ENCODE measurements at regions not wholly inside any gene's neighbourhood (a gene's known extent, or its start where the extent isn't known, plus 50 kb on each side); places are given as distances from the start of the nearest gene placed in this dataset.
"Not testable (repeated sequence)": the region's sequence is repeated elsewhere in the genome, so short reads cannot be mapped to it uniquely, and the experiment has no call there.

GRCh38 chr17:33574942-33575445 is 281.9 kb upstream of the ASIC2 start:
- no peak for DNase-seq

- DNase-seq = not testable (repeated sequence)
Measured at GRCh38 chr17:33579740-33580139, 286.6 kb upstream of the ASIC2 start.

GRCh38 chr17:33580215-33580614 is 287.1 kb upstream of the ASIC2 start:
- DNase-seq = no peak

GRCh38 chr17:33582661-33583060 is 289.6 kb upstream of the ASIC2 start:
- no peak for DNase-seq

- DNase-seq = no peak
Measured at GRCh38 chr17:33583518-33584417, 290.7 kb upstream of the ASIC2 start.

GRCh38 chr17:33593991-33594390 is 300.9 kb upstream of the ASIC2 start:
- DNase-seq = no peak

GRCh38 chr17:33595828-33596227 is 302.7 kb upstream of the ASIC2 start:
- DNase-seq = no peak

- no peak for DNase-seq
Measured at GRCh38 chr17:33596899-33597298, 303.8 kb upstream of the ASIC2 start.

- DNase-seq = no peak
Measured at GRCh38 chr17:33598797-33599196, 305.7 kb upstream of the ASIC2 start.

- no peak for DNase-seq
Measured at GRCh38 chr17:33602981-33603380, 309.9 kb upstream of the ASIC2 start.

GRCh38 chr17:33603789-33604188 is 310.7 kb upstream of the ASIC2 start:
- no peak for DNase-seq

GRCh38 chr17:33611532-33611931 is 318.4 kb upstream of the ASIC2 start:
- no peak for DNase-seq

GRCh38 chr17:33615861-33616260 is 322.8 kb upstream of the ASIC2 start:
- DNase-seq = no peak

GRCh38 chr17:33623841-33624240 is 330.7 kb upstream of the ASIC2 start:
- DNase-seq = no peak

- DNase-seq = no peak
Measured at GRCh38 chr17:33628500-33629346, 335.6 kb upstream of the ASIC2 start.

GRCh38 chr17:33633446-33633845 is 340.4 kb upstream of the ASIC2 start:
- DNase-seq = no peak

- no peak for DNase-seq
Measured at GRCh38 chr17:33637534-33637933, 344.4 kb upstream of the ASIC2 start.

- no peak for DNase-seq
Measured at GRCh38 chr17:33639103-33639880, 346.2 kb upstream of the ASIC2 start.

- no peak for DNase-seq
Measured at GRCh38 chr17:33640629-33641028, 347.5 kb upstream of the ASIC2 start.

GRCh38 chr17:33642002-33642401 is 348.9 kb upstream of the ASIC2 start:
- no peak for DNase-seq

GRCh38 chr17:33647956-33648355 is 354.9 kb upstream of the ASIC2 start:
- no peak for DNase-seq

- DNase-seq = no peak
Measured at GRCh38 chr17:33650304-33650703, 357.2 kb upstream of the ASIC2 start.

GRCh38 chr17:33651686-33652085 is 358.6 kb upstream of the ASIC2 start:
- no peak for DNase-seq
